WTC11 (cell line): ENCODE measurements at regions not wholly inside any gene's neighbourhood (a gene's known extent, or its start where the extent isn't known, plus 50 kb on each side); places are given as distances from the start of the nearest gene placed in this dataset.

Experiments used
- ATAC-seq: fragments of 200-7000 bp; cut with Tn5 transposase; 2 replicates; pipeline ENCODE4 v1.10.0; 2021; ENCODE audit warnings: mild to moderate bottlenecking, moderate library complexity
- CTCF ChIA-PET: fragments of 300-600 bp; sonication (Branson Sonifier 250); formaldehyde crosslinking; loops from one replicate; lab custom pipeline; 2021; ENCODE audit warnings: antibody characterized with exemption; lab: Charles Lee
- POLR2A ChIA-PET: fragments of 350-600 bp; sonication (Branson Sonifier 250); formaldehyde crosslinking; loops from one replicate; lab custom pipeline; 2021; ENCODE audit warnings: antibody characterized with exemption; lab: Charles Lee
- DNase-seq: peaks from one replicate; pipeline ENCODE4 v3.0.0; 2021; ENCODE audit warnings: low spot score
- H3K27ac Mint-ChIP-seq: 2 replicates; pipeline ENCODE4 v1.8.0; 2021; ENCODE audit warnings: mixed read lengths
- H3K27me3 Mint-ChIP-seq: 2 replicates; pipeline ENCODE4 v1.8.0; 2021; ENCODE audit warnings: low read depth, mild to moderate bottlenecking, moderate library complexity, mixed read lengths
- H3K36me3 Mint-ChIP-seq: 2 replicates; pipeline ENCODE4 v1.8.0; 2021; ENCODE audit warnings: mixed read lengths
- H3K4me1 Mint-ChIP-seq: 2 replicates; pipeline ENCODE4 v1.8.0; 2022; ENCODE audit warnings: mixed read lengths
- H3K4me3 Mint-ChIP-seq: 2 replicates; pipeline ENCODE4 v1.8.0; 2021; ENCODE audit warnings: mild to moderate bottlenecking, moderate library complexity, mixed read lengths
- H3K9me3 Mint-ChIP-seq: 2 replicates; pipeline ENCODE4 v1.8.0; 2021; ENCODE audit warnings: mixed read lengths
- CBFB ChIP-seq: sonication (generic); formaldehyde crosslinking; IDR thresholded peaks from 2 replicates; pipeline ENCODE4 v1.8.1; 2022; ENCODE audit warnings: mild to moderate bottlenecking, low read depth, missing genetic modification reagents
- ESRRA ChIP-seq: sonication (generic); formaldehyde crosslinking; IDR thresholded peaks from 2 replicates; pipeline ENCODE4 v1.8.1; 2022; ENCODE audit warnings: mild to moderate bottlenecking, missing genetic modification reagents, borderline replicate concordance
- IRF2 ChIP-seq: sonication (generic); formaldehyde crosslinking; IDR thresholded peaks from 2 replicates; pipeline ENCODE4 v1.8.0; 2022; ENCODE audit warnings: low read depth, missing genetic modification reagents, borderline replicate concordance
- MXD4 ChIP-seq: fragments of 250-450 bp; sonication (Bioruptor Pico); IDR thresholded peaks from 2 replicates; pipeline ENCODE4 v1.8.0; 2021; ENCODE audit warnings: mild to moderate bottlenecking, moderate library complexity, borderline replicate concordance
- NFATC4 ChIP-seq: fragments of 250-450 bp; sonication (Bioruptor Pico); IDR thresholded peaks from 2 replicates; pipeline ENCODE4 v1.9.0; 2021; ENCODE audit warnings: mild to moderate bottlenecking
- RELA ChIP-seq: sonication (generic); formaldehyde crosslinking; IDR thresholded peaks from 2 replicates; pipeline ENCODE4 v1.8.1; 2022; ENCODE audit warnings: missing genetic modification reagents, mild to moderate bottlenecking, borderline replicate concordance
- TCF7 ChIP-seq: sonication (generic); formaldehyde crosslinking; IDR thresholded peaks from 2 replicates; pipeline ENCODE4 v1.8.0; 2022; ENCODE audit warnings: mild to moderate bottlenecking, low read depth, missing genetic modification reagents, moderate library complexity
- ZNF121 ChIP-seq: sonication (generic); formaldehyde crosslinking; IDR thresholded peaks from 2 replicates; pipeline ENCODE4 v1.8.0; 2023; ENCODE audit warnings: missing genetic modification reagents
- ZNF263 ChIP-seq: sonication (generic); formaldehyde crosslinking; IDR thresholded peaks from 2 replicates; pipeline ENCODE4 v1.8.1; 2022; ENCODE audit warnings: low read depth, mild to moderate bottlenecking, moderate library complexity, missing genetic modification reagents
- TF ChIP-seq, protein P1 (sequence below): fragments of 250-450 bp; sonication (Bioruptor Pico); IDR thresholded peaks from 2 replicates; pipeline ENCODE4 v1.9.0; 2021; ENCODE audit warnings: moderate library complexity, mild to moderate bottlenecking, inconsistent platforms, borderline replicate concordance
- TF ChIP-seq, protein P2 (sequence below): sonication (generic); formaldehyde crosslinking; IDR thresholded peaks from 2 replicates; pipeline ENCODE4 v1.8.0; 2023; ENCODE audit warnings: missing genetic modification reagents, mild to moderate bottlenecking, borderline replicate concordance
- TF ChIP-seq, protein P3 (sequence below): sonication (generic); formaldehyde crosslinking; conservative IDR thresholded peaks from 2 replicates; pipeline ENCODE4 v1.8.1; 2023; ENCODE audit warnings: mild to moderate bottlenecking, low read depth, missing genetic modification reagents, moderate library complexity
- TF ChIP-seq, protein P4 (sequence below): sonication (generic); formaldehyde crosslinking; IDR thresholded peaks from 2 replicates; pipeline ENCODE4 v1.8.1; 2023; ENCODE audit warnings: mild to moderate bottlenecking, missing genetic modification reagents
- TF ChIP-seq, protein P5 (sequence below): sonication (generic); formaldehyde crosslinking; IDR thresholded peaks from 2 replicates; pipeline ENCODE4 v1.8.1; 2023; ENCODE audit warnings: mild to moderate bottlenecking, missing genetic modification reagents, moderate library complexity

DNA sequence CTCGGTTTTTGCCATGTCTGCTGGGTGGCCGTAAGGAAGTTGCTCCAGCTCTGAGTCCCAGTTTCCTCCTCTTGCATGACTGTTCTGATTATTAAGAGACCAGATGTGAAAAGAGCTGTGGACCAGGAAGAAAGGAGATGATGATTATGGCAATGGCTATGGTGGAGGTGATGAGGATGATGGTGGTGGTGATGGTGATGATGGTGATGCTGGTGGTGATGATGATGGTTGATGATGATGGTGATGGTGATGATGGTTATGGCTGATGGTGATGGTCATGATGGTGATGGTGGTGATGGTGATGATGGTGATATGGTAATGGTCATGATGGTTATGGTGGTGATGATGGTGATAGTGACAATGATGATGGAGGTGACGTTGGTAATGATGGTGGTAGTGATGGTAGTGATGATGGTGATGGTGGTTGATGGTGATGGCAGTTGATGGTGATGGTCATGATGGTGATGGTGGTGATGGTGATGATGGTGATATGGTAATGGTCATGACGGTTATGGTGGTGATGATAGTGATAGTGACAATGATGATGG lies 107.8 kb upstream of the NKX1-1 start:
- H3K27ac Mint-ChIP-seq: no peak overlapping the region
- TF ChIP-seq, protein P1, sequence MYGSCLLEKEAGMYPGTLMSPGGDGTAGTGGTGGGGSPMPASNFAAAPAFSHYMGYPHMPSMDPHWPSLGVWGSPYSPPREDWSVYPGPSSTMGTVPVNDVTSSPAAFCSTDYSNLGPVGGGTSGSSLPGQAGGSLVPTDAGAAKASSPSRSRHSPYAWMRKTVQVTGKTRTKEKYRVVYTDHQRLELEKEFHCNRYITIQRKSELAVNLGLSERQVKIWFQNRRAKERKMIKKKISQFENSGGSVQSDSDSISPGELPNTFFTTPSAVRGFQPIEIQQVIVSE (CRISPR knock-in tag): no peak
- TF ChIP-seq, protein P2, sequence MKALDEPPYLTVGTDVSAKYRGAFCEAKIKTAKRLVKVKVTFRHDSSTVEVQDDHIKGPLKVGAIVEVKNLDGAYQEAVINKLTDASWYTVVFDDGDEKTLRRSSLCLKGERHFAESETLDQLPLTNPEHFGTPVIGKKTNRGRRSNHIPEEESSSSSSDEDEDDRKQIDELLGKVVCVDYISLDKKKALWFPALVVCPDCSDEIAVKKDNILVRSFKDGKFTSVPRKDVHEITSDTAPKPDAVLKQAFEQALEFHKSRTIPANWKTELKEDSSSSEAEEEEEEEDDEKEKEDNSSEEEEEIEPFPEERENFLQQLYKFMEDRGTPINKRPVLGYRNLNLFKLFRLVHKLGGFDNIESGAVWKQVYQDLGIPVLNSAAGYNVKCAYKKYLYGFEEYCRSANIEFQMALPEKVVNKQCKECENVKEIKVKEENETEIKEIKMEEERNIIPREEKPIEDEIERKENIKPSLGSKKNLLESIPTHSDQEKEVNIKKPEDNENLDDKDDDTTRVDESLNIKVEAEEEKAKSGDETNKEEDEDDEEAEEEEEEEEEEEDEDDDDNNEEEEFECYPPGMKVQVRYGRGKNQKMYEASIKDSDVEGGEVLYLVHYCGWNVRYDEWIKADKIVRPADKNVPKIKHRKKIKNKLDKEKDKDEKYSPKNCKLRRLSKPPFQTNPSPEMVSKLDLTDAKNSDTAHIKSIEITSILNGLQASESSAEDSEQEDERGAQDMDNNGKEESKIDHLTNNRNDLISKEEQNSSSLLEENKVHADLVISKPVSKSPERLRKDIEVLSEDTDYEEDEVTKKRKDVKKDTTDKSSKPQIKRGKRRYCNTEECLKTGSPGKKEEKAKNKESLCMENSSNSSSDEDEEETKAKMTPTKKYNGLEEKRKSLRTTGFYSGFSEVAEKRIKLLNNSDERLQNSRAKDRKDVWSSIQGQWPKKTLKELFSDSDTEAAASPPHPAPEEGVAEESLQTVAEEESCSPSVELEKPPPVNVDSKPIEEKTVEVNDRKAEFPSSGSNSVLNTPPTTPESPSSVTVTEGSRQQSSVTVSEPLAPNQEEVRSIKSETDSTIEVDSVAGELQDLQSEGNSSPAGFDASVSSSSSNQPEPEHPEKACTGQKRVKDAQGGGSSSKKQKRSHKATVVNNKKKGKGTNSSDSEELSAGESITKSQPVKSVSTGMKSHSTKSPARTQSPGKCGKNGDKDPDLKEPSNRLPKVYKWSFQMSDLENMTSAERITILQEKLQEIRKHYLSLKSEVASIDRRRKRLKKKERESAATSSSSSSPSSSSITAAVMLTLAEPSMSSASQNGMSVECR (CRISPR knock-in tag): no peak
- no peak for TF ChIP-seq ESRRA (CRISPR knock-in tag)
- TF ChIP-seq, protein P3, sequence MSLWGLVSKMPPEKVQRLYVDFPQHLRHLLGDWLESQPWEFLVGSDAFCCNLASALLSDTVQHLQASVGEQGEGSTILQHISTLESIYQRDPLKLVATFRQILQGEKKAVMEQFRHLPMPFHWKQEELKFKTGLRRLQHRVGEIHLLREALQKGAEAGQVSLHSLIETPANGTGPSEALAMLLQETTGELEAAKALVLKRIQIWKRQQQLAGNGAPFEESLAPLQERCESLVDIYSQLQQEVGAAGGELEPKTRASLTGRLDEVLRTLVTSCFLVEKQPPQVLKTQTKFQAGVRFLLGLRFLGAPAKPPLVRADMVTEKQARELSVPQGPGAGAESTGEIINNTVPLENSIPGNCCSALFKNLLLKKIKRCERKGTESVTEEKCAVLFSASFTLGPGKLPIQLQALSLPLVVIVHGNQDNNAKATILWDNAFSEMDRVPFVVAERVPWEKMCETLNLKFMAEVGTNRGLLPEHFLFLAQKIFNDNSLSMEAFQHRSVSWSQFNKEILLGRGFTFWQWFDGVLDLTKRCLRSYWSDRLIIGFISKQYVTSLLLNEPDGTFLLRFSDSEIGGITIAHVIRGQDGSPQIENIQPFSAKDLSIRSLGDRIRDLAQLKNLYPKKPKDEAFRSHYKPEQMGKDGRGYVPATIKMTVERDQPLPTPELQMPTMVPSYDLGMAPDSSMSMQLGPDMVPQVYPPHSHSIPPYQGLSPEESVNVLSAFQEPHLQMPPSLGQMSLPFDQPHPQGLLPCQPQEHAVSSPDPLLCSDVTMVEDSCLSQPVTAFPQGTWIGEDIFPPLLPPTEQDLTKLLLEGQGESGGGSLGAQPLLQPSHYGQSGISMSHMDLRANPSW (CRISPR knock-in tag): no peak
- TF ChIP-seq MXD4 (CRISPR knock-in tag): no peak
- no peak for TF ChIP-seq RELA (CRISPR knock-in tag)
- no peak for TF ChIP-seq ZNF263 (CRISPR knock-in tag)
- TF ChIP-seq, protein P4, sequence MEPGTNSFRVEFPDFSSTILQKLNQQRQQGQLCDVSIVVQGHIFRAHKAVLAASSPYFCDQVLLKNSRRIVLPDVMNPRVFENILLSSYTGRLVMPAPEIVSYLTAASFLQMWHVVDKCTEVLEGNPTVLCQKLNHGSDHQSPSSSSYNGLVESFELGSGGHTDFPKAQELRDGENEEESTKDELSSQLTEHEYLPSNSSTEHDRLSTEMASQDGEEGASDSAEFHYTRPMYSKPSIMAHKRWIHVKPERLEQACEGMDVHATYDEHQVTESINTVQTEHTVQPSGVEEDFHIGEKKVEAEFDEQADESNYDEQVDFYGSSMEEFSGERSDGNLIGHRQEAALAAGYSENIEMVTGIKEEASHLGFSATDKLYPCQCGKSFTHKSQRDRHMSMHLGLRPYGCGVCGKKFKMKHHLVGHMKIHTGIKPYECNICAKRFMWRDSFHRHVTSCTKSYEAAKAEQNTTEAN: no peak
- TF ChIP-seq TCF7 (CRISPR knock-in tag): no peak
- TF ChIP-seq IRF2 (CRISPR knock-in tag): no peak
- TF ChIP-seq, protein P5, sequence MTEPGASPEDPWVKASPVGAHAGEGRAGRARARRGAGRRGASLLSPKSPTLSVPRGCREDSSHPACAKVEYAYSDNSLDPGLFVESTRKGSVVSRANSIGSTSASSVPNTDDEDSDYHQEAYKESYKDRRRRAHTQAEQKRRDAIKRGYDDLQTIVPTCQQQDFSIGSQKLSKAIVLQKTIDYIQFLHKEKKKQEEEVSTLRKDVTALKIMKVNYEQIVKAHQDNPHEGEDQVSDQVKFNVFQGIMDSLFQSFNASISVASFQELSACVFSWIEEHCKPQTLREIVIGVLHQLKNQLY (CRISPR knock-in tag): no peak
- no peak for TF ChIP-seq CBFB (CRISPR knock-in tag)
- no peak for TF ChIP-seq NFATC4
- TF ChIP-seq ZNF121 (CRISPR knock-in tag): no peak

More for the DNA sequence above, 107.8 kb upstream of the NKX1-1 start:
- DNase-seq (no peak), ATAC-seq (no peak)
- no peaks in the 10 kb centered on the region for H3K36me3 Mint-ChIP-seq
- peaks cover 3% of the 10 kb centered on the region; the same call in 1 of the 2 replicates for H3K9me3 Mint-ChIP-seq
- no peaks in the 10 kb centered on the region; the same call in 1 of the 2 replicates for H3K27me3 Mint-ChIP-seq
- H3K4me3 Mint-ChIP-seq: no peak overlapping the region
- ChIA-PET POLR2A (no interaction called here), CTCF (interaction anchor here (0.8 to 3.3 kb wide), 9 partner anchors 16 to 234 kb away, joined by 3 to 19 read pairs (median 6); no protein-coding TSS in a partner anchor)
- no peaks in the 10 kb centered on the region for H3K4me1 Mint-ChIP-seq
